WERI-Rb-1 (cell line): ENCODE measurements at regions not wholly inside any gene's neighbourhood (a gene's known extent, or its start where the extent isn't known, plus 50 kb on each side); places are given as distances from the start of the nearest gene placed in this dataset.

ENCODE experiments used
- DNase-seq: peaks from one replicate; pipeline ENCODE4 v3.0.0-alpha.2; 2020
- H3K27ac ChIP-seq: fragments of 250-450 bp; sonication (Bioruptor Pico); 2 replicates; pipeline ENCODE4 v1.5.1; 2020; ENCODE audit warnings: mild to moderate bottlenecking, moderate library complexity
- H3K27me3 ChIP-seq: fragments of 250-450 bp; sonication (Bioruptor Pico); 2 replicates; pipeline ENCODE4 v1.5.1; 2021; ENCODE audit warnings: mild to moderate bottlenecking, low read depth, moderate library complexity; ENCODE audit not compliant: insufficient read depth, severe bottlenecking
- H3K36me3 ChIP-seq: fragments of 250-450 bp; sonication (Bioruptor Pico); 2 replicates; pipeline ENCODE4 v1.5.1; 2020; ENCODE audit warnings: mild to moderate bottlenecking, moderate library complexity
- H3K4me3 ChIP-seq: 2 replicates; pipeline ENCODE4 v1.5.1; 2011; ENCODE audit warnings: low read depth, mild to moderate bottlenecking, control low read depth, low read length
- H3K9me3 ChIP-seq: fragments of 250-450 bp; sonication (Bioruptor Pico); 2 replicates; pipeline ENCODE4 v1.5.1; 2021; ENCODE audit warnings: mild to moderate bottlenecking, moderate library complexity; ENCODE audit not compliant: severe bottlenecking
- CTCF ChIP-seq: IDR thresholded peaks from 2 replicates; pipeline ENCODE4 v1.5.1; 2011; ENCODE audit warnings: low read depth, mild to moderate bottlenecking, control low read depth, inconsistent platforms, low read length

GRCh38 chr4:143026459-143027170 lies 158.1 kb upstream of the USP38 start:
- DNase-seq: no peak
- Histone ChIP-seq H3K9me3 (no peaks in the 10 kb centered on the region), H3K27ac (no peak overlapping the region), H3K4me3 (no peak overlapping the region), H3K36me3 (no peaks in the 10 kb centered on the region), H3K27me3 (no peaks in the 10 kb centered on the region)
- TF ChIP-seq CTCF: no peak

- TF ChIP-seq CTCF: no peak
- no peak overlapping the region for H3K4me3 ChIP-seq
- no peaks in the 10 kb centered on the region for H3K36me3 ChIP-seq
- H3K27ac ChIP-seq: no peak overlapping the region
- no peaks in the 10 kb centered on the region for H3K27me3 ChIP-seq
- no peak for DNase-seq
- no peaks in the 10 kb centered on the region for H3K9me3 ChIP-seq
Observed at GRCh38 chr4:143035661-143036060, 149.1 kb upstream of the USP38 start.

- H3K27me3 ChIP-seq: no peaks in the 10 kb centered on the region
- no peak for DNase-seq
Observed at GRCh38 chr4:143036443-143036842, 148.3 kb upstream of the USP38 start.

GRCh38 chr4:143046454-143046853 lies 138.3 kb upstream of the USP38 start:
- H3K27me3 ChIP-seq: no peaks in the 10 kb centered on the region
- no peaks in the 10 kb centered on the region for H3K36me3 ChIP-seq
- no peak overlapping the region for H3K4me3 ChIP-seq
- DNase-seq: no peak
- H3K9me3 ChIP-seq: no peaks in the 10 kb centered on the region
- no peak for TF ChIP-seq CTCF
- H3K27ac ChIP-seq: no peak overlapping the region

More at GRCh38 chr4:143036443-143036842, 148.3 kb upstream of the USP38 start:
- Histone ChIP-seq H3K27ac (no peak overlapping the region), H3K9me3 (no peaks in the 10 kb centered on the region), H3K4me3 (no peak overlapping the region), H3K36me3 (no peaks in the 10 kb centered on the region)
- TF ChIP-seq CTCF: no peak

- H3K36me3 ChIP-seq: no peaks in the 10 kb centered on the region
- H3K4me3 ChIP-seq: no peak overlapping the region
Observed at GRCh38 chr4:143046906-143047305, 137.8 kb upstream of the USP38 start.

More at GRCh38 chr4:143046906-143047305, 137.8 kb upstream of the USP38 start:
- no peak overlapping the region for H3K27ac ChIP-seq
- no peaks in the 10 kb centered on the region for H3K27me3 ChIP-seq
- H3K9me3 ChIP-seq: no peaks in the 10 kb centered on the region
- no peak for TF ChIP-seq CTCF
- DNase-seq: no peak
